ENCODE measurements at regions not wholly inside any gene's neighbourhood (a gene's known extent, or its start where the extent isn't known, plus 50 kb on each side); places are given as distances from the start of the nearest gene placed in this dataset.

- H3K56ac ChIP-seq (replicated peaks; ENCODE audit: insufficient read length, low read depth, low read length): no peak overlapping the region
- H3K4ac ChIP-seq (replicated peaks; ENCODE audit: insufficient read length, low read depth, low read length): no peak overlapping the region
- TF ChIP-seq KDM1A (IDR thresholded peaks at IDR 0.05; ENCODE audit: borderline replicate concordance, low read length) (no peak), HDAC6 (IDR thresholded peaks at IDR 0.05; ENCODE audit: low read depth, low read length) (no peak), SIRT6 (IDR thresholded peaks at IDR 0.05; ENCODE audit: low read length) (no peak), POLR2A (IDR thresholded peaks at IDR 0.05; ENCODE audit: control extremely low read depth in 1 of 2, low read depth in 2 of 2, low read length in 2 of 2) (no peak), SAP30 (IDR thresholded peaks at IDR 0.05; ENCODE audit: insufficient read depth, insufficient replicate concordance, low read length) (no peak), KDM4A (IDR thresholded peaks at IDR 0.05; ENCODE audit: low read depth, low read length, severe bottlenecking) (no peak), ZNF274 (IDR thresholded peaks at IDR 0.05; ENCODE audit: borderline replicate concordance, extremely low read depth, low read length) (no peak), NANOG (IDR thresholded peaks at IDR 0.05; ENCODE audit: insufficient read depth, low read depth, low read length, poor library complexity, severe bottlenecking) (no peak), TBP (IDR thresholded peaks at IDR 0.05; ENCODE audit: low read depth, low read length) (no peak), YY1 (IDR thresholded peaks at IDR 0.05; ENCODE audit: low read depth, low read length) (no peak), POU5F1 (IDR thresholded peaks at IDR 0.05; ENCODE audit: low read depth, low read length) (no peak), CEBPB (IDR thresholded peaks at IDR 0.05; ENCODE audit: low read depth, low read length) (no peak), RXRA (IDR thresholded peaks at IDR 0.05; ENCODE audit: insufficient read depth, low read depth, low read length) (no peak), USF2 (IDR thresholded peaks at IDR 0.05; ENCODE audit: low read length) (no peak), CTBP2 (IDR thresholded peaks at IDR 0.05; ENCODE audit: borderline replicate concordance, insufficient read depth, insufficient read length, low read length) (no peak)
- H2BK12ac ChIP-seq (ENCODE audit: low read depth, low read length): no peak overlapping the region
- H4K5ac ChIP-seq (ENCODE audit: insufficient read length, low read depth, low read length): no peak overlapping the region
- no peak overlapping the region for H2BK20ac ChIP-seq (ENCODE audit: low read length)
- no peaks in the 10 kb centered on the region for H3K9me3 ChIP-seq (ENCODE audit: insufficient read depth in 2 of 2, low read depth in 1 of 2, low read length in 1 of 2)
- no peak overlapping the region for H2AK5ac ChIP-seq (ENCODE audit: low read depth, low read length)
- H2BK120ac ChIP-seq (replicated peaks; ENCODE audit: low read depth, low read length): no peak overlapping the region
- no peak overlapping the region for H3K4me2 ChIP-seq (ENCODE audit: insufficient read depth in 1 of 2, low read depth in 2 of 2, low read length in 2 of 2)
- WGBS, 2 experiments (ENCODE audit: extremely low coverage in 1 of 2, insufficient coverage in 1 of 2, insufficient read length in 1 of 2, insufficient replicate concordance in 2 of 2, low coverage in 1 of 2, low lambda C conversion rate in 2 of 2, missing lambda C conversion rate in 1 of 2): 94% methylated on average over 3 of the region's 3 CpGs; no CpG with 5 or more reads in 1 of the 2 experiments
- H2AFZ ChIP-seq (ENCODE audit: low read length): no peak overlapping the region
- ChIA-PET POLR2A (ENCODE audit: partially characterized antibody) (no interaction called here), CTCF (ENCODE audit: partially characterized antibody) (no interaction called here)
- no peak overlapping the region for H3K23ac ChIP-seq (ENCODE audit: insufficient read length)
- DNase-seq (ENCODE audit: low read depth in 1 of 2, low spot score in 2 of 2) (no peak), FAIRE-seq (no peak)
- no peaks in the 10 kb centered on the region for H3K79me2 ChIP-seq (ENCODE audit: control insufficient read depth in 1 of 2, insufficient read depth in 2 of 2, low read length in 2 of 2)
- H3K4me3 ChIP-seq (ENCODE audit: extremely low read depth in 1 of 4, insufficient read depth in 2 of 4, low read depth in 3 of 4, low read length in 4 of 4): no peak overlapping the region
- H2BK15ac ChIP-seq (ENCODE audit: low read length): no peak overlapping the region
- H3K18ac ChIP-seq (ENCODE audit: extremely low read depth, low read length): no peak overlapping the region
- no peak overlapping the region for H3K27ac ChIP-seq (ENCODE audit: low read depth, low read length)
- no peaks in the 10 kb centered on the region for H3K79me1 ChIP-seq (ENCODE audit: low read depth, low read length)
- no peak overlapping the region for H3K14ac ChIP-seq (ENCODE audit: insufficient read length)
- H4K20me1 ChIP-seq (replicated peaks in 1 of 2; ENCODE audit: control insufficient read depth in 1 of 2, insufficient read depth in 2 of 2, low read length in 2 of 2): no peaks in the 10 kb centered on the region
- H3K4me1 ChIP-seq (replicated peaks in 1 of 4; ENCODE audit: control insufficient read depth in 3 of 4, insufficient read depth in 4 of 4, low read length in 3 of 4): no peaks in the 10 kb centered on the region
- H2BK5ac ChIP-seq (ENCODE audit: low read depth, low read length): no peak overlapping the region
- no peak overlapping the region for H4K91ac ChIP-seq (replicated peaks; ENCODE audit: insufficient read length, low read length)
- H4K8ac ChIP-seq (ENCODE audit: extremely low read depth, insufficient read depth, low read length): no peak overlapping the region
- H3K27me3 ChIP-seq (replicated peaks in 1 of 4; ENCODE audit: control insufficient read depth in 3 of 4, extremely low read depth in 1 of 4, insufficient read depth in 3 of 4, low read length in 3 of 4): no peaks in the 10 kb centered on the region; a peak in 1 of 7 replicates
- H3K9ac ChIP-seq (replicated peaks in 1 of 4; ENCODE audit: extremely low read depth in 1 of 4, low read depth in 3 of 4, low read length in 3 of 4): no peak overlapping the region
- no peaks in the 10 kb centered on the region for H3K36me3 ChIP-seq (ENCODE audit: control insufficient read depth in 2 of 4, insufficient read depth in 4 of 4, low read length in 3 of 4)
- H3K23me2 ChIP-seq (ENCODE audit: low read depth, low read length): no peaks in the 10 kb centered on the region
These were observed 469.3 kb downstream of the XYLT1 start for GRCh38 chr16:17001471-17001870.

All from H1 (cell line).